IMR-90 (cell line): ENCODE measurements at regions not wholly inside any gene's neighbourhood (a gene's known extent, or its start where the extent isn't known, plus 50 kb on each side); places are given as distances from the start of the nearest gene placed in this dataset.

Experiments used
- CEBPB ChIP-seq: IDR thresholded peaks from 2 replicates; pipeline ENCODE4 v1.6.1; 2012; ENCODE audit warnings: low read depth, low read length, improper control_type of control experiment
- FOS ChIP-seq: fragments of 150-350 bp; IDR thresholded peaks from 2 replicates; pipeline ENCODE4 v1.6.1; 2016; ENCODE audit warnings: low read depth, low read length
- MAFK ChIP-seq: IDR thresholded peaks from 2 replicates; pipeline ENCODE4 v1.6.1; 2012; ENCODE audit warnings: low read depth, low read length, improper control_type of control experiment
- MXI1 ChIP-seq: IDR thresholded peaks from 2 replicates; pipeline ENCODE4 v1.6.1; 2012; ENCODE audit warnings: low read depth, mild to moderate bottlenecking, low read length, moderate library complexity, borderline replicate concordance
- POLR2A ChIP-seq: IDR thresholded peaks from 2 replicates; pipeline ENCODE4 v1.6.1; 2012; ENCODE audit warnings: mild to moderate bottlenecking, low read depth, low read length
- RAD21 ChIP-seq: IDR thresholded peaks from 2 replicates; pipeline ENCODE4 v1.6.1; 2012; ENCODE audit warnings: low read length, improper control_type of control experiment
- RFX5 ChIP-seq: IDR thresholded peaks from 2 replicates; pipeline ENCODE4 v1.8.0; 2012; ENCODE audit warnings: low read depth, mild to moderate bottlenecking, low read length, moderate library complexity
- SMC3 ChIP-seq: fragments of 150-350 bp; IDR thresholded peaks from 2 replicates; pipeline ENCODE4 v1.6.1; 2016; ENCODE audit warnings: low read depth, mild to moderate bottlenecking, antibody characterized with exemption, low read length, moderate library complexity
- TF ChIP-seq, protein P1 (sequence below): conservative IDR thresholded peaks from 2 replicates; pipeline ENCODE4 v1.5.1; 2012; ENCODE audit warnings: mild to moderate bottlenecking, low read depth, low read length, improper control_type of control experiment
- TF ChIP-seq, protein P2 (sequence below): fragments of 150-350 bp; IDR thresholded peaks from 2 replicates; pipeline ENCODE4 v1.6.1; 2017; ENCODE audit warnings: mild to moderate bottlenecking, antibody characterized with exemption, low read length, low read depth

DNA sequence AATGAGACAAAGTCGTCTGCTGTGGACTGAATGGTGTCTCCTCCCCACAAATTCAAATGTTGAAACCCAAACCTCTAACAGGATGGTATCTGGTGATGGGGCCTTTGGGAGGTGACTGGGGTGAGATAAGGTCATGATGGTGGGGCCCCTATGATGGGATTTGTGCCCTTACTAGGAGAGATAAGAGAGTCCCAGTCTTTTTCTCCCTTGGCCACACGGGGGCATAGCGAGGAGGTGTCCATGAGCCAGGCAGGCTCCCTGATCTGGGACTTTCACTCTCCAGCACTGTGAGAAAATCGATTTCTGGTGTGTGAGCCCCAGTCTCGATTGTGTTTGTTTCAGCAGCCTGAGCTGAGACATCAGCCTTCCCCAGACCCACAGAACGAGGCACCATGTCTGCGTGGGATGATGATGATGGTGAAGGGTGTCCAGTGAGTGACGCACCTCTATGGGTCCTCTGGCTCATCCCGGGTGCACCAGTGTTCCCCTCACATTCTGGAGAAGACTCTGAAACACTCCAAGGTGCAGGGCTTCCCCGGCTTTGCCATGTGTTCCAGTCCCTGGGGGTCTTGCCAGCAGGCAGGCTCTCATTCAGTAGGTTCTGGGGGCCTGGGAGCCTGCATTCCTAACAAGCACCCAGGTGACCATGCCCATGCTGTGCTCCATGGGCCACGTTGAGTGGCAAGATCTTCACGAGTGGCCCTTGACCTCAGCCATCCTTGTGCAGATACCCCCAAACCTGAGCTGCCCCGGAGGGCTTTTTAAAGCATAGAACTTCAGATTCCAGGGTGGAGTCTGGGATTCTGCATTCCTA, 363.0 kb downstream of the CTTN start:
- TF ChIP-seq RFX5 (no peak), RAD21 (no peak), CEBPB (no peak), POLR2A (no peak), MXI1 (no peak), FOS (no peak), SMC3 (no peak), MAFK (no peak)
- TF ChIP-seq, protein P1, sequence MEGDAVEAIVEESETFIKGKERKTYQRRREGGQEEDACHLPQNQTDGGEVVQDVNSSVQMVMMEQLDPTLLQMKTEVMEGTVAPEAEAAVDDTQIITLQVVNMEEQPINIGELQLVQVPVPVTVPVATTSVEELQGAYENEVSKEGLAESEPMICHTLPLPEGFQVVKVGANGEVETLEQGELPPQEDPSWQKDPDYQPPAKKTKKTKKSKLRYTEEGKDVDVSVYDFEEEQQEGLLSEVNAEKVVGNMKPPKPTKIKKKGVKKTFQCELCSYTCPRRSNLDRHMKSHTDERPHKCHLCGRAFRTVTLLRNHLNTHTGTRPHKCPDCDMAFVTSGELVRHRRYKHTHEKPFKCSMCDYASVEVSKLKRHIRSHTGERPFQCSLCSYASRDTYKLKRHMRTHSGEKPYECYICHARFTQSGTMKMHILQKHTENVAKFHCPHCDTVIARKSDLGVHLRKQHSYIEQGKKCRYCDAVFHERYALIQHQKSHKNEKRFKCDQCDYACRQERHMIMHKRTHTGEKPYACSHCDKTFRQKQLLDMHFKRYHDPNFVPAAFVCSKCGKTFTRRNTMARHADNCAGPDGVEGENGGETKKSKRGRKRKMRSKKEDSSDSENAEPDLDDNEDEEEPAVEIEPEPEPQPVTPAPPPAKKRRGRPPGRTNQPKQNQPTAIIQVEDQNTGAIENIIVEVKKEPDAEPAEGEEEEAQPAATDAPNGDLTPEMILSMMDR, result no peak
- TF ChIP-seq, protein P2, sequence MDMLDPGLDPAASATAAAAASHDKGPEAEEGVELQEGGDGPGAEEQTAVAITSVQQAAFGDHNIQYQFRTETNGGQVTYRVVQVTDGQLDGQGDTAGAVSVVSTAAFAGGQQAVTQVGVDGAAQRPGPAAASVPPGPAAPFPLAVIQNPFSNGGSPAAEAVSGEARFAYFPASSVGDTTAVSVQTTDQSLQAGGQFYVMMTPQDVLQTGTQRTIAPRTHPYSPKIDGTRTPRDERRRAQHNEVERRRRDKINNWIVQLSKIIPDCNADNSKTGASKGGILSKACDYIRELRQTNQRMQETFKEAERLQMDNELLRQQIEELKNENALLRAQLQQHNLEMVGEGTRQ, result no peak
